ENCODE measurements at regions not wholly inside any gene's neighbourhood (a gene's known extent, or its start where the extent isn't known, plus 50 kb on each side); places are given as distances from the start of the nearest gene placed in this dataset.

GRCh38 chr12:94716339-94716738 is 66.0 kb upstream of the TMCC3 start (continued):
- TF ChIP-seq ZNF512 (CRISPR knock-in tag; IDR thresholded peaks at IDR 0.05), result no peak
- no peak for TF ChIP-seq KIAA2018 (CRISPR knock-in tag; IDR thresholded peaks at IDR 0.05; ENCODE audit: borderline replicate concordance)
- TF ChIP-seq RFX1 (IDR thresholded peaks at IDR 0.05), result no peak
- no peak for TF ChIP-seq ZNF557 (CRISPR knock-in tag; IDR thresholded peaks at IDR 0.05)
